ENCODE measurements at regions not wholly inside any gene's neighbourhood (a gene's known extent, or its start where the extent isn't known, plus 50 kb on each side); places are given as distances from the start of the nearest gene placed in this dataset.

DNA sequence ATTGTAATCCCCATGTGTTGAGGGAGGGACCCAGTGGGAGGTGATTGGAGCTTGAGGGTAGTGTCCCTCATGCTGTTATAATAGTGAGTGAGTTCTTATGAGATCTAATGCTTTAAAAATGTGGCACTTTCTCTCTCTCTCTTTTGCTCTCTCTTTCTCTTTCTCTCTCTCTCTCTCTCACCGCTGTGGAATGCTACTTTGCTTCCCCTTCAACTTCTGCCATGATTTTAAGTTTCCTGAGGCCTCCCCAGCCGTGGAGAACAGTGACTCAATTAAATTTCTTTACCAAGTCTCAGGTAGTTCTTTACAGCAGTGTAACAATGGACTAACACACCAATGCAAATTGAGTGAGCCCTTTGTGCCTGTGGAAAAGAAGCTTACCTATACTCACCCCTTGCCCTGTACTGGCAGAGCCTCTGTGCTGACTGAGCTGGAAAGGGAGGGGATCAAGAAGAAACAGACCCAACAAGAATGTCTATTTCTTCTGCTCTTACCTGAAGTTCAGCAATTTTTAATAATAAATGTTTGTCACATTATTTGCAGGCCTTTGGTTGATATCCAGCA is 642.5 kb upstream of the KCND2 start:
- no peak for TF ChIP-seq POLR2AphosphoS5 (IDR thresholded peaks at IDR 0.05; ENCODE audit: low read depth, low read length)
- TF ChIP-seq POLR2A (IDR thresholded peaks at IDR 0.05; ENCODE audit: low read depth, low read length), result no peak

Data from GM12892 (cell line).